ENCODE measurements at regions not wholly inside any gene's neighbourhood (a gene's known extent, or its start where the extent isn't known, plus 50 kb on each side); places are given as distances from the start of the nearest gene placed in this dataset.

DNA sequence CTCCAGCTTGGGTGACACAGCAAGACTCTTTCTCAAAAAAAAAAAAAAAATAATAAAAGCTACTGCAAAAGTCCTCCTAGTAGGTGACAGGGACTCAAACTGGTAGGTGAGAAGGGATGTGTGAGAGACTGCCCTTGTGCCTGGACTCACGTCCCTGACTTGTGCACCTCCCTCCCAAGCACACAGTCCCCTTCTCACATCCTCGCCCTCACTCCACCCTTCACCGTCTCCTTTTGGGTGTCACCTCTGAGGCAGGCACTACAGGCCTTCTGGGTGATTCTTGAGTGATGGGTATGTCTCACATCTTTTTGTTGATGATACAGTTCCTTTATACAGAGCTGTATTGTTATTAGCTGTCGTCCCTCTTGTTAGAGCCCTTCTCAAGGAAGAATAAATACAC is 170.5 kb downstream of the TM9SF2 start:
- Histone ChIP-seq H3K4me2 (ENCODE audit: insufficient read depth in 1 of 2, low read depth in 2 of 2, low read length in 2 of 2) (no peak overlapping the region), H2BK12ac (ENCODE audit: low read depth, low read length) (no peak overlapping the region), H2AFZ (ENCODE audit: low read length) (no peak overlapping the region), H2BK120ac (replicated peaks; ENCODE audit: low read depth, low read length) (no peak overlapping the region), H3K9me3 (ENCODE audit: insufficient read depth in 2 of 2, low read depth in 1 of 2, low read length in 1 of 2) (no peaks in the 10 kb centered on the region), H3K27ac (ENCODE audit: low read depth, low read length) (no peak overlapping the region), H4K8ac (ENCODE audit: extremely low read depth, insufficient read depth, low read length) (no peak overlapping the region), H2BK5ac (ENCODE audit: low read depth, low read length) (0 out of 2 replicates have a peak overlapping the region, but pooled peaks have one; percentile 18), H3K4ac (replicated peaks; ENCODE audit: insufficient read length, low read depth, low read length) (no peak overlapping the region), H2AK5ac (ENCODE audit: low read depth, low read length) (no peak overlapping the region), H4K20me1 (replicated peaks in 1 of 2; ENCODE audit: control insufficient read depth in 1 of 2, insufficient read depth in 2 of 2, low read length in 2 of 2) (no peaks in the 10 kb centered on the region), H2BK20ac (ENCODE audit: low read length) (no peak overlapping the region), H3K9ac (replicated peaks in 1 of 4; ENCODE audit: extremely low read depth in 1 of 4, low read depth in 3 of 4, low read length in 3 of 4) (no peak overlapping the region), H3K79me2 (ENCODE audit: control insufficient read depth in 1 of 2, insufficient read depth in 2 of 2, low read length in 2 of 2) (no peaks in the 10 kb centered on the region), H4K91ac (replicated peaks; ENCODE audit: insufficient read length, low read length) (peak overlapping the region; percentile 52), H3K56ac (replicated peaks; ENCODE audit: insufficient read length, low read depth, low read length) (no peak overlapping the region), H3K14ac (ENCODE audit: insufficient read length) (no peak overlapping the region), H3K27me3 (replicated peaks in 1 of 4; ENCODE audit: control insufficient read depth in 3 of 4, extremely low read depth in 1 of 4, insufficient read depth in 3 of 4, low read length in 3 of 4) (no peaks in the 10 kb centered on the region), H3K4me1 (replicated peaks in 1 of 4; ENCODE audit: control insufficient read depth in 3 of 4, insufficient read depth in 4 of 4, low read length in 3 of 4) (no peaks in the 10 kb centered on the region; a peak in 2 of 7 replicates), H3K18ac (ENCODE audit: extremely low read depth, low read length) (0 out of 2 replicates have a peak overlapping the region, but pooled peaks have one; percentile 55), H3K23me2 (ENCODE audit: low read depth, low read length) (no peaks in the 10 kb centered on the region), H4K5ac (ENCODE audit: insufficient read length, low read depth, low read length) (peak overlapping the region; percentile 63), H3K4me3 (ENCODE audit: extremely low read depth in 1 of 4, insufficient read depth in 2 of 4, low read depth in 3 of 4, low read length in 4 of 4) (no peak overlapping the region), H3K23ac (ENCODE audit: insufficient read length) (no peak overlapping the region), H3K79me1 (ENCODE audit: low read depth, low read length) (no peaks in the 10 kb centered on the region), H3K36me3 (ENCODE audit: control insufficient read depth in 2 of 4, insufficient read depth in 4 of 4, low read length in 3 of 4) (no peaks in the 10 kb centered on the region; a peak in 1 of 8 replicates), H2BK15ac (ENCODE audit: low read length) (no peak overlapping the region)
- FAIRE-seq: no peak
- ChIA-PET POLR2A (ENCODE audit: partially characterized antibody) (interaction anchor here (0.6 to 10.9 kb wide), 4 partner anchors 11 to 1148 kb away, joined by 3 to 101 read pairs (median 8); no protein-coding TSS in a partner anchor), CTCF (ENCODE audit: partially characterized antibody) (interaction anchor here (0.6 to 4.5 kb wide), 8 partner anchors 15 to 242 kb away, joined by 3 to 24 read pairs (median 4); no protein-coding TSS in a partner anchor)
- WGBS, 2 experiments (ENCODE audit: extremely low coverage in 1 of 2, insufficient coverage in 1 of 2, insufficient read length in 1 of 2, insufficient replicate concordance in 2 of 2, low coverage in 1 of 2, low lambda C conversion rate in 2 of 2, missing lambda C conversion rate in 1 of 2): 87% methylated on average over 4 of the region's 4 CpGs; no CpG with 5 or more reads in 1 of the 2 experiments
- peak in 1 of 2 experiments; percentile 41 for DNase-seq (ENCODE audit: low read depth in 1 of 2, low spot score in 2 of 2)
- TF ChIP-seq KDM5A (IDR thresholded peaks at IDR 0.05; ENCODE audit: low read length): no peak
- TF ChIP-seq BACH1 (IDR thresholded peaks at IDR 0.05; ENCODE audit: low read length): no peak
- TF ChIP-seq SUZ12 (IDR thresholded peaks at IDR 0.05; ENCODE audit: low read length): no peak

Data from H1 (cell line).